ENCODE measurements at regions not wholly inside any gene's neighbourhood (a gene's known extent, or its start where the extent isn't known, plus 50 kb on each side); places are given as distances from the start of the nearest gene placed in this dataset.

DNA sequence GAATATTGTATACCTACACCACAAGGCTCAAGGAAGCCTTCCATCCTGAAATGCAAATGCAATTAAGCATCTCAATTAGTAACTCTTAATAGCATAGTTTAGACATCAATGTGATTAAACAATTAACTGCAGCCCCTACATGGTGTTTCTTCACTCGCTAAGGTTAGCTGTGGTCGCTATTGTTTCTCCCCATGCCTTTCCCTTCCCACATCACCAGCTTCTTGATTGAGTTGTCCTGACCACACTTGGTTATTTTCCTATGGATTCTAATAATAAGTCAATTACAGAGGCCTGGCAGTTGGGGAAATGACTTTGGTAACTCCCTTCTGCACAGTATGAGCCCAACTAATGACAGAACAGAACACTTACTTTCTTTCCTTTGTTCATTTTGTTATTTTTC lies 265.0 kb downstream of the ADAMTS20 start:
- Histone ChIP-seq H3K4me1 (ENCODE audit: control insufficient read depth in 2 of 2, insufficient read depth in 2 of 2, low read length in 2 of 2) (no peaks in the 10 kb centered on the region), H3K36me3 (ENCODE audit: control insufficient read depth in 2 of 2, insufficient read depth in 2 of 2, low read length in 1 of 2) (no peaks in the 10 kb centered on the region), H3K4me3 (ENCODE audit: low read length in 2 of 2) (no peak overlapping the region), H3K27ac (ENCODE audit: low read depth in 1 of 2, low read length in 1 of 2) (no peak overlapping the region), H3K9me3 (ENCODE audit: control insufficient read depth in 2 of 2, insufficient read depth in 1 of 2, low read length in 1 of 2) (no peaks in the 10 kb centered on the region), H3K27me3 (ENCODE audit: control insufficient read depth in 2 of 2, insufficient read depth in 1 of 2, low read length in 1 of 2) (no peaks in the 10 kb centered on the region)
- WGBS = 97% methylated on average over 2 of the region's 2 CpGs
- DNase-seq (ENCODE audit: low read depth in 6 of 9, low spot score in 9 of 9) = no peak

DNA sequence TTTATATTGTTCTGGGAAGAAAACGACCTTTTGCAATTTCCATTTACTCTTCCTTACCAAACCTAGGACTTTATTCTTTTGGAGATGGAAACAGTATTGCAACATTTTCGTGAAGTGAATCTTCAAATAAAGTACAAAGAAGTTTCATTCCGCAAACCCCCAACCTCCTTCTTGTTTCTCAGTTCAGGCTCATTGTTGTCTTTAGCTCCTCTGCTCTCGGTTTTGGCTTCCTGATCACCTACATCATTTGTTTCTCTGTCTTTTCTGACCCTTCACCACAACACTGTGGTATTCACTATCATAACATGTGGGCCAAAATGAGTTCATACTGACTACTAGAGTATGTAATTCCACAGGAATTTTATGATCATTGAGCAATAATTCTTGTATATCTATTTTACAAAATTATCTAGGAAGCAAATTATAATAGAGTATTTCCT lies 266.8 kb downstream of the ADAMTS20 start:
- no peak for DNase-seq (ENCODE audit: low read depth in 6 of 9, low spot score in 9 of 9)
- Histone ChIP-seq H3K4me1 (ENCODE audit: control insufficient read depth in 2 of 2, insufficient read depth in 2 of 2, low read length in 2 of 2) (no peaks in the 10 kb centered on the region), H3K36me3 (ENCODE audit: control insufficient read depth in 2 of 2, insufficient read depth in 2 of 2, low read length in 1 of 2) (no peaks in the 10 kb centered on the region), H3K27me3 (ENCODE audit: control insufficient read depth in 2 of 2, insufficient read depth in 1 of 2, low read length in 1 of 2) (no peaks in the 10 kb centered on the region), H3K27ac (ENCODE audit: low read depth in 1 of 2, low read length in 1 of 2) (no peak overlapping the region), H3K9me3 (ENCODE audit: control insufficient read depth in 2 of 2, insufficient read depth in 1 of 2, low read length in 1 of 2) (no peaks in the 10 kb centered on the region), H3K4me3 (ENCODE audit: low read length in 2 of 2) (no peak overlapping the region)
- WGBS = 85% methylated on average over 4 of the region's 4 CpGs

DNA sequence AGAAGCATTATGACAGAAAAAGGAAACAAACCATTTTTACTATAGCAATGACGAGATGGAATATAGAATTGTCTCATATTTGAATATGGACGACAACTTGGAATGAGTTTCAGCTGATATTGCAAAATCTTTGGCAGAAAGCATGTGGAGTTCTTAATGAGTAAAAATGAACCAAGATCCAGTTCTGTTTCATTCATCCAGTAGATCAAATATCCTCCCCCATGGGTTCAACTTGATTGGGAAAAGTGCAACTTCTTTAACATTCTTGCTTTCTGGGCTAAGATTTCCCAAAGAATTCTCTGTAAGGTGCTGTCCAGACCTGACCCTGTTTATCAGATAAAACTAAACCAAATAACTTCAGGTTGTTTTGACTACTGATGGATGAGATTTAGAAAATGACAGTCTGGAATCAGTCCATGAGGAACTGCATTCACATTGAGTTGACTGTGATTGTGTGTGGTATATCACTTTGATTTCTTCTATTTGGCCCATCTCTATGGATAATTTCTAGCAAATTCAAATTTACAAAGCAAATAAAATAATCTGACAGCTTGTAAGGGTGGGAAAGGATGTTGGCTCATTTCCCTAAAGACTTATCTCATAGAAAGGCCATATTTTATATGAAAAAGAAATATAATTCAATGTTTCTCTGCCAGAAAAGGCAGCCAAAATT lies 267.4 kb downstream of the ADAMTS20 start:
- Histone ChIP-seq H3K4me3 (ENCODE audit: low read length in 2 of 2) (no peak overlapping the region), H3K27ac (ENCODE audit: low read depth in 1 of 2, low read length in 1 of 2) (no peak overlapping the region), H3K27me3 (ENCODE audit: control insufficient read depth in 2 of 2, insufficient read depth in 1 of 2, low read length in 1 of 2) (no peaks in the 10 kb centered on the region), H3K36me3 (ENCODE audit: control insufficient read depth in 2 of 2, insufficient read depth in 2 of 2, low read length in 1 of 2) (no peaks in the 10 kb centered on the region), H3K9me3 (ENCODE audit: control insufficient read depth in 2 of 2, insufficient read depth in 1 of 2, low read length in 1 of 2) (no peaks in the 10 kb centered on the region), H3K4me1 (ENCODE audit: control insufficient read depth in 2 of 2, insufficient read depth in 2 of 2, low read length in 2 of 2) (no peaks in the 10 kb centered on the region)
- DNase-seq (ENCODE audit: low read depth in 6 of 9, low spot score in 9 of 9) = no peak
- WGBS = 93% methylated on average over 2 of the region's 2 CpGs

DNA sequence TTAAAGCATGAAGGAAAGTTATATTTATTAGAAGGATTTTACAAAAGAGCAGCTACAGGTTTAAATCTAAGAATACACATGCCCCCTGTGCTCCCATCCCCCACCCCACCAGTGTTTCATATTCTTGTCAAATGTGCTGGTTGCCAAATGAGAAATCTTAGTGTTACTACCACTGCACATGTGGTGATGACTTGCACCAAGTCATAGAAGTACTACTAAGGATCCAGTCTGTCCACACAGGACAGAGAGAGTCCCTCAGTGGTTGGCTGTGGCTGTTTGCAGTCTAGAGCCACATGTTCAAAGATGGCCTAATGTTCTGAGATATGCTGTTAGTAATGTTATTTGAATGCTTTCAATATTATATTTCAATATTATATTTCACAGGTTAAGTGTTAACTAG lies 268.8 kb downstream of the ADAMTS20 start:
- Histone ChIP-seq H3K4me1 (ENCODE audit: control insufficient read depth in 2 of 2, insufficient read depth in 2 of 2, low read length in 2 of 2) (no peaks in the 10 kb centered on the region), H3K27me3 (ENCODE audit: control insufficient read depth in 2 of 2, insufficient read depth in 1 of 2, low read length in 1 of 2) (no peaks in the 10 kb centered on the region), H3K27ac (ENCODE audit: low read depth in 1 of 2, low read length in 1 of 2) (no peak overlapping the region), H3K36me3 (ENCODE audit: control insufficient read depth in 2 of 2, insufficient read depth in 2 of 2, low read length in 1 of 2) (no peaks in the 10 kb centered on the region), H3K9me3 (ENCODE audit: control insufficient read depth in 2 of 2, insufficient read depth in 1 of 2, low read length in 1 of 2) (no peaks in the 10 kb centered on the region), H3K4me3 (ENCODE audit: low read length in 2 of 2) (no peak overlapping the region)
- DNase-seq (ENCODE audit: low read depth in 6 of 9, low spot score in 9 of 9) = no peak

DNA sequence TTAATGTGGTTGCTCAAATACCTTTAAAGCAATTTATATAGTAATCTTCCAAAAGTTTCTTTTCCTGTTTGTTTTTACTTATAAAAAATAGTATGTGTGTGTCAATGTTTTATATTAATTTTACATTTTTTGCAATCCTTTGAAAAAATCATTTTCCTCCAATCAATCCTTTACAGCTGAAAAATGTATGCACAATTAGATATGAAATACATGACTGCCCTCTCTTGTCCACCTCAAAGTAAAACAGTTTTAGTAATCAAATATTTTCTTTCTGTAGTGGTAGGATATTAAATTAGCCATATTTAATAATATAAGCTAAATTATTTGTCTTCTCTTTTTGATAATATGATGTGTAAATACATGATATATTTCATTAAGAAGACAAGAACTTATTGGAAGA lies 269.9 kb downstream of the ADAMTS20 start:
- H3K4me1 ChIP-seq (ENCODE audit: control insufficient read depth in 2 of 2, insufficient read depth in 2 of 2, low read length in 2 of 2) = no peaks in the 10 kb centered on the region
- no peaks in the 10 kb centered on the region for H3K9me3 ChIP-seq (ENCODE audit: control insufficient read depth in 2 of 2, insufficient read depth in 1 of 2, low read length in 1 of 2)
- H3K36me3 ChIP-seq (ENCODE audit: control insufficient read depth in 2 of 2, insufficient read depth in 2 of 2, low read length in 1 of 2) = no peaks in the 10 kb centered on the region
- no peak for DNase-seq (ENCODE audit: low read depth in 6 of 9, low spot score in 9 of 9)
- no peak overlapping the region for H3K4me3 ChIP-seq (ENCODE audit: low read length in 2 of 2)
- no peaks in the 10 kb centered on the region for H3K27me3 ChIP-seq (ENCODE audit: control insufficient read depth in 2 of 2, insufficient read depth in 1 of 2, low read length in 1 of 2)
- H3K27ac ChIP-seq (ENCODE audit: low read depth in 1 of 2, low read length in 1 of 2) = no peak overlapping the region

DNA sequence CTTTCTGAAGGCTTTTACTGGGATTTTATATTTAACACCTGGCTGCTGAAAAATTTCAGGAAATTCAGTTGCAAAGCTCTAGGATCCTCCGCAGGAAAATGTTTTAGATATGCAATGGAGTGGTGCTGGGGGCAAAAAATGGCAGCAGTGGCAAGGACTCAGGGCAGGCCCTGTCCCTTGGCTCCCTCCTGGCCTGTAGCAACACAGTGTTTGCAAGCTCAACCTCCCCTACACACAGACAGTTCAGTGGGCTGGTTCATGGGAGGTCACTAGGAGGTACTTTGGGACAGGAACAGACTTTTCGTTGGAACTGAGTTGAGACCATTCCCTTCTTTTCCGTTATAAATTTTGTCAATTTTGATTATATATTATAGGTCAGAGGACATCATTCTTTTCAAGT lies 270.4 kb downstream of the ADAMTS20 start:
- no peaks in the 10 kb centered on the region for H3K4me1 ChIP-seq (ENCODE audit: control insufficient read depth in 2 of 2, insufficient read depth in 2 of 2, low read length in 2 of 2)
- no peaks in the 10 kb centered on the region for H3K27me3 ChIP-seq (ENCODE audit: control insufficient read depth in 2 of 2, insufficient read depth in 1 of 2, low read length in 1 of 2)
- no peaks in the 10 kb centered on the region for H3K9me3 ChIP-seq (ENCODE audit: control insufficient read depth in 2 of 2, insufficient read depth in 1 of 2, low read length in 1 of 2)
- no peaks in the 10 kb centered on the region for H3K36me3 ChIP-seq (ENCODE audit: control insufficient read depth in 2 of 2, insufficient read depth in 2 of 2, low read length in 1 of 2)
- WGBS = 96% methylated on average over 3 of the region's 3 CpGs
- H3K4me3 ChIP-seq (ENCODE audit: low read length in 2 of 2) = no peak overlapping the region
- no peak for DNase-seq (ENCODE audit: low read depth in 6 of 9, low spot score in 9 of 9)
- H3K27ac ChIP-seq (ENCODE audit: low read depth in 1 of 2, low read length in 1 of 2) = no peak overlapping the region

DNA sequence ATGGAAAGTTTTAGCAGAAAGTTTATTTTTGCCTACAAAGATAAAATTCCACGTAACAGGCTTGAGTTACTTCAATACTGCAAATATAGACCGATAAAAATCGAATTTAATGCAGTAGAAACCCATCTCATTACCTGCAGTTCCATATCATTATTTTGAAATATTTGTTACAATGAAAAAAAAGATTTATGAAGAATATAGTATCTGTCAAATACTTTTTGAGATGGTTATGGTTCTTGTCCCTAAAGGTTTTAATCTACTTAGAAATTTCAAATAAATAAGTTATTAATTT lies 273.5 kb downstream of the ADAMTS20 start:
- 65% methylated on average over 3 of the region's 3 CpGs for WGBS

DNA sequence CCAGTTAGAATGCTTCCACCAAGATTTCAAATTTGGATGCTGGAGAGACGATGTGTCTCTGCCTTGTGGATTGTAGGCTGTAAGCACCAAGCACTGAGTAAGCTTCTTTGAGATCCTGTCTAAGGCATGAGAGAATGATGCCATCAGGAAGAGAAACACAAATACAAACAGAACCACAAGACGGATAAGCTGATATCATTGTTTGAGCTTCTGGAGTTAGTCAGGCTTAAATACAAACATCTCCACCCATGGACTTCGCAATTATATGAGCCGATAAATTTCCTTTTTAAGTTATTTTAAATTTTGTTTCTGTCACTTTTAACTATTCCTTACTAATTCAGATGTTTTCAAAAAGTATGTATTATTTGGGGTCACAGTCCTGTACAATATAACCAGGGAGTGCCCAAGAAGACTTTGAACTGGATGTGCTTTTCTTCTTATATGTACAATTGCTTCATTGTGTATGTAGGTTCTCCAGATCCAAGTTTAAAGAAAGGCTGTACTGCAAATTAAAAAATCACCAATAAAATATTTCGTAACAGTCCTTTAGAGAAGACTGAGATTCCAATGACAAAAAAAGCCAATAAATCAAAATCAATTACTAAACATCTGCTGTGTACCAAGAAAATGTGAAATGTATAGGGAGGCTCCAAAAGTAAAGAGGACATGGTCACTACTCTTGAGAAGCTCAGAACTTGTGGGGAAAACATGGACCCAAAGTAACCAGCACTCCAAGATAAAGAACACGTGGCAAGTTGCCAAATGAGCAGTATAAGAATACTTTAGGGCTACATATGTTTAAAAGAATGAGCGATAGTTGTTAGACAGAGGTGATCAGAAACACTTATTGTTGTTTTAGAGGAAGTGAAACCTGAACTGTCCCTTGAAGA lies 274.1 kb downstream of the ADAMTS20 start:
- Histone ChIP-seq H3K4me3 (ENCODE audit: low read length in 2 of 2) (no peak overlapping the region), H3K27ac (ENCODE audit: low read depth in 1 of 2, low read length in 1 of 2) (no peak overlapping the region), H3K9me3 (ENCODE audit: control insufficient read depth in 2 of 2, insufficient read depth in 1 of 2, low read length in 1 of 2) (no peaks in the 10 kb centered on the region), H3K27me3 (ENCODE audit: control insufficient read depth in 2 of 2, insufficient read depth in 1 of 2, low read length in 1 of 2) (no peaks in the 10 kb centered on the region), H3K4me1 (ENCODE audit: control insufficient read depth in 2 of 2, insufficient read depth in 2 of 2, low read length in 2 of 2) (no peaks in the 10 kb centered on the region), H3K36me3 (ENCODE audit: control insufficient read depth in 2 of 2, insufficient read depth in 2 of 2, low read length in 1 of 2) (no peaks in the 10 kb centered on the region)
- 86% methylated on average over 7 of the region's 7 CpGs for WGBS
- DNase-seq (ENCODE audit: low read depth in 6 of 9, low spot score in 9 of 9) = no peak

More for the DNA sequence above, 273.5 kb downstream of the ADAMTS20 start:
- no peak for DNase-seq (ENCODE audit: low read depth in 6 of 9, low spot score in 9 of 9)
- Histone ChIP-seq H3K9me3 (ENCODE audit: control insufficient read depth in 2 of 2, insufficient read depth in 1 of 2, low read length in 1 of 2) (no peaks in the 10 kb centered on the region), H3K36me3 (ENCODE audit: control insufficient read depth in 2 of 2, insufficient read depth in 2 of 2, low read length in 1 of 2) (no peaks in the 10 kb centered on the region), H3K4me1 (ENCODE audit: control insufficient read depth in 2 of 2, insufficient read depth in 2 of 2, low read length in 2 of 2) (no peaks in the 10 kb centered on the region), H3K27ac (ENCODE audit: low read depth in 1 of 2, low read length in 1 of 2) (no peak overlapping the region), H3K4me3 (ENCODE audit: low read length in 2 of 2) (no peak overlapping the region), H3K27me3 (ENCODE audit: control insufficient read depth in 2 of 2, insufficient read depth in 1 of 2, low read length in 1 of 2) (no peaks in the 10 kb centered on the region)

DNA sequence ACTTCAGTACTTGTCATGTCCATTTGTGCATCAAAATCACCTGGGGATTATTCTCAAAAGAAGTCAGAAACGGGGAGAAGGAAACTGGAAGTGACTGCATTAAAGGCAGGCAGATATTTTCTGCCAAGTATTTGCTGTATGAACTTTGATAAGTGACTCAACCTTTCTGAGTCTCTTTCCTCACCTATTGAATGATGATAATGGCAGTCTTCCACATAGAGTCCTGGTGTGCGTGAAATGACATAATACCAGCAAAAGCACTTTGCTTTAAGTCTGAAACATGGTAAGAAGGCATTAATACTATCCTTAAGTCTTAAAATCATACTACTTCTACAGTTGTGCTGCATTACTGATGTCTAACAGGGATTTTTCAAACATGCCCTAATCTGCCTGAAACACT lies 278.5 kb downstream of the ADAMTS20 start:
- H3K4me1 ChIP-seq (ENCODE audit: control insufficient read depth in 2 of 2, insufficient read depth in 2 of 2, low read length in 2 of 2) = no peaks in the 10 kb centered on the region
- no peak for DNase-seq (ENCODE audit: low read depth in 6 of 9, low spot score in 9 of 9)
- H3K9me3 ChIP-seq (ENCODE audit: control insufficient read depth in 2 of 2, insufficient read depth in 1 of 2, low read length in 1 of 2) = no peaks in the 10 kb centered on the region
- WGBS = 86% methylated on average over 2 of the region's 2 CpGs
- H3K36me3 ChIP-seq (ENCODE audit: control insufficient read depth in 2 of 2, insufficient read depth in 2 of 2, low read length in 1 of 2) = no peaks in the 10 kb centered on the region
- no peak overlapping the region for H3K4me3 ChIP-seq (ENCODE audit: low read length in 2 of 2)
- no peak overlapping the region for H3K27ac ChIP-seq (ENCODE audit: low read depth in 1 of 2, low read length in 1 of 2)
- no peaks in the 10 kb centered on the region for H3K27me3 ChIP-seq (ENCODE audit: control insufficient read depth in 2 of 2, insufficient read depth in 1 of 2, low read length in 1 of 2)

All from thymus (tissue), 11 donors.